Adrenal gland (tissue), 9 donors: ENCODE measurements at regions not wholly inside any gene's neighbourhood (a gene's known extent, or its start where the extent isn't known, plus 50 kb on each side); places are given as distances from the start of the nearest gene placed in this dataset.

Experiments
- DNase-seq, 7 donors: peaks; one replicate each; pipeline ENCODE4 v3.0.0-alpha.2; 2019 to 2020
- H3K27ac ChIP-seq, 5 donors: fragments of 200-600 bp; sonication (generic) in 4 of 5; 1 replicate in 3 of 5; 2 replicates in 2 of 5; pipeline versions ENCODE4 v1.5.1 to v1.8.0; 2016 to 2020; ENCODE audit warnings: mild to moderate bottlenecking in 1 of 5
- H3K27me3 ChIP-seq: fragments of 200-600 bp; 2 replicates; pipeline ENCODE4 v1.8.0; 2021
- H3K36me3 ChIP-seq, 2 donors: fragments of 200-600 bp; replicated peaks in 1 of 2; 1 replicate in 1 of 2; 2 replicates in 1 of 2; pipeline versions ENCODE4 v1.5.1 to v1.8.0; 2018 to 2022
- H3K4me1 ChIP-seq, 2 donors: fragments of 200-600 bp; replicated peaks in 1 of 2; 1 replicate in 1 of 2; 2 replicates in 1 of 2; pipeline versions ENCODE4 v1.5.1 to v1.8.0; 2018 to 2021
- H3K4me3 ChIP-seq, 4 donors: fragments of 200-600 bp; sonication (generic) in 3 of 4; one replicate each; pipeline ENCODE4 v1.5.1; 2016 to 2018
- H3K9me3 ChIP-seq, 3 donors: fragments of 200-600 bp; sonication (generic) in 1 of 3; replicated peaks in 1 of 3; 1 replicate in 2 of 3; 2 replicates in 1 of 3; pipeline versions ENCODE4 v1.5.1 to v1.8.0; 2016 to 2021
- CTCF ChIP-seq, 6 experiments: fragments of 450-650 bp in 4 of 6; fragments of 200-600 bp in 2 of 6; sonication (generic) in 1 of 6; IDR thresholded peaks; 1 replicate in 5 of 6; 2 replicates in 1 of 6; pipeline versions ENCODE4 v1.5.1 to v1.8.0; 2016 to 2021; ENCODE audit warnings: antibody characterized with exemption in 6 of 6, mild to moderate bottlenecking in 2 of 6, moderate library complexity in 1 of 6
- POLR2A ChIP-seq, 2 donors: fragments of 450-650 bp; IDR thresholded peaks; one replicate each; pipeline ENCODE4 v1.6.1; 2017; ENCODE audit warnings: antibody characterized with exemption in 2 of 2, mild to moderate bottlenecking in 2 of 2, moderate library complexity in 1 of 2
- WGBS, 4 donors: extraction: QIAGEN DNeasy Blood & Tissue Kit in 2 of 4; methylation state at CpG; one replicate each; pipeline versions ENCODE4 v1.1.5 to v1.1.7; 2013 to 2017; 5-methylcytosine and 5-hydroxymethylcytosine counted together
- intact Hi-C, 2 donors: fragments of 100-400 bp; cut with DNase I; formaldehyde crosslinking; loops; one replicate each; pipeline versions ENCODE4 v1.14.1 to v1.15.0; 2022 to 2023
- donor health status: healthy with polysubstance abuse.
- donor health status: Bipolar disorder and iron deficiency.
- donor health status: DM: yes; HTN: yes; CAD: no.
- donor health status: DM: no; HTN: no; CAD: no.
- donor health status: DM: no; HTN: no; CAD: no.

GRCh38 chr3:26114851-26115250, 325.0 kb downstream of the OXSM start:
- Histone ChIP-seq H3K27me3 (no peaks in the 10 kb centered on the region), H3K4me3 (no peak overlapping the region), H3K36me3 (no peaks in the 10 kb centered on the region), H3K4me1 (no peaks in the 10 kb centered on the region), H3K27ac (no peak overlapping the region), H3K9me3 (no peaks in the 10 kb centered on the region)
- intact Hi-C loops, result no loop called here
- DNase-seq, result no peak
- TF ChIP-seq CTCF (IDR thresholded peaks at IDR 0.05), result no peak
- no peak for TF ChIP-seq POLR2A (IDR thresholded peaks at IDR 0.05)
- WGBS, 4 donors, result 44 to 63% (median 54%) methylated on average over 1 of the region's 1 CpG

- Histone ChIP-seq H3K4me1 (no peaks in the 10 kb centered on the region), H3K36me3 (no peaks in the 10 kb centered on the region), H3K4me3 (no peak overlapping the region), H3K27me3 (no peaks in the 10 kb centered on the region), H3K27ac (no peak overlapping the region), H3K9me3 (no peaks in the 10 kb centered on the region)
- intact Hi-C loops, result no loop called here
- WGBS, 4 donors, result 43 to 64% (median 51%) methylated on average over 1 to 2 of the region's 2 CpGs
- TF ChIP-seq POLR2A (IDR thresholded peaks at IDR 0.05) (no peak), CTCF (IDR thresholded peaks at IDR 0.05) (no peak)
- DNase-seq, result no peak
Measured at GRCh38 chr3:26118165-26118564, 328.3 kb downstream of the OXSM start.

GRCh38 chr3:26132942-26133341, 343.1 kb downstream of the OXSM start:
- Histone ChIP-seq H3K4me1 (no peaks in the 10 kb centered on the region), H3K9me3 (no peaks in the 10 kb centered on the region), H3K4me3 (no peak overlapping the region), H3K36me3 (no peaks in the 10 kb centered on the region), H3K27ac (no peak overlapping the region), H3K27me3 (no peaks in the 10 kb centered on the region)
- TF ChIP-seq CTCF (IDR thresholded peaks at IDR 0.05), result no peak
- intact Hi-C loops, result no loop called here
- no peak for DNase-seq

GRCh38 chr3:26141296-26141695, 351.4 kb downstream of the OXSM start:
- Histone ChIP-seq H3K9me3 (no peaks in the 10 kb centered on the region), H3K36me3 (no peaks in the 10 kb centered on the region), H3K27me3 (no peaks in the 10 kb centered on the region), H3K27ac (no peak overlapping the region), H3K4me3 (no peak overlapping the region), H3K4me1 (no peaks in the 10 kb centered on the region)
- 51 to 78% (median 63%) methylated on average over 1 of the region's 1 CpG for WGBS, 4 donors
- TF ChIP-seq POLR2A (IDR thresholded peaks at IDR 0.05), result no peak
- no peak for TF ChIP-seq CTCF (IDR thresholded peaks at IDR 0.05)
- intact Hi-C loops, result no loop called here
- DNase-seq, result no peak
